ENCODE measurements at regions not wholly inside any gene's neighbourhood (a gene's known extent, or its start where the extent isn't known, plus 50 kb on each side); places are given as distances from the start of the nearest gene placed in this dataset.
"Not testable (repeated sequence)": the region's sequence is repeated elsewhere in the genome, so short reads cannot be mapped to it uniquely, and the experiment has no call there.

DNA sequence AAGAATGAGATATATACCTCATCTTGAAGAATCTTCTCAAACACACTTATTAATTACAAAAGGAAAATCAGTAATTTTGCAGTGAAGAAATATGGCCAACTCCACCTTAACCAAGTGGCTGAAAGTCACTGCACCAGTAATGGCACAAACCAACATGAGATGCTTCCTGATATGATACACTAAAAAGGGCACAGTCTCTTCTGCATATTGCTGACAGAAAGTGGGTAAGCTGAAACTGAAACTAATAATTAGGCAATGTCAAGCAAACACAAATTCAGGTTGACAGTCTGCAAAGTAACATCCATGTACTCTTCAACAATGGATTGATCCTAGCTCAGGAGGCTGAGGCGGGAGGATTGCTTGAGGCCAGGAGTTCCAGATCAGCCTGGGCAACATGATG, 56.1 kb downstream of the ZNF22 start:
- not testable (repeated sequence) for DNase-seq

DNA sequence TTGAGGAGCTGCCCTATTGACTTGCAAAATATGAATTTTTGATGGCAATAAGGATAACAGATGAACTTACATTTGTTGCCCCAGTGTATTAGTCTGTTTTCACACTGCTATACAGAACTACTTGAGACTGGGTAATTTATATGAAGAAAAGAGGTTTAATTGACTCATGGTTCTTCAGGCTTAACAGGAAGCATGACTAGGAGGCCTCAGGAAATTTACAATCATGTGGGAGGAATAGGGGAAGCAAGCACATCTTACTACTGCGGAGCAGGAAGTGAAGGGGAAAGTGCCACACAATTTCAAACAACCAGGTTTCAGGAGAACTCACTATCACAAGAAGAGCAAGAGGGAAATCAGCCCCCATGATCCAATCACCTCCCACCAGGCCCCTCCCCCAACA, 57.9 kb downstream of the ZNF22 start:
- DNase-seq = no peak

DNA sequence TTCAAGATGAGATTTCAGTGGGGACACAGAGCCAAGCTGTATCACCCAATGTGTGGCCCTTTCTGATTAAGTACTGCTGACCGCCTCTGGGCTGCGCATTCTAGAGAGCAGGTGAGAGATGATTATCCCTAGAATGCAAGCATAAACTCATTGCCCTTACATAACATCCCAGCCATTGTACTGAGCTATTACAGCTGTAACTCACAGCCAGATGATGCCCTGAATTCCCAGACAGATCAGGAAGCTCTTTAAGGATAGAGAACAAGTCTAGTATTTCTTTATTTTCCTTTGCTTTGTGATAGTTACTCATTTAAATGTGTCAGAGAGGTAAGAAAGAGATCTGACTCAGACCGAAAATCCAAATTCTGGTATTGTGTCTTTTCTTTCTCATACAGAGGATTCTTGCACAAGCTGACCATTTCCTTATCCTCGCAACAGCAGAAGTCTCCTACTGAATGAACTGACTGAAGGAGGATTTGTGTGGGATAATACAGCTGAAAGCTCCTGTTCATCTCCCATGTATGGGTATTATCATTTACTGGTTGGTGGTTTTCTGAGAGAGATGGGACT, 58.4 kb downstream of the ZNF22 start:
- no peak for DNase-seq

DNA sequence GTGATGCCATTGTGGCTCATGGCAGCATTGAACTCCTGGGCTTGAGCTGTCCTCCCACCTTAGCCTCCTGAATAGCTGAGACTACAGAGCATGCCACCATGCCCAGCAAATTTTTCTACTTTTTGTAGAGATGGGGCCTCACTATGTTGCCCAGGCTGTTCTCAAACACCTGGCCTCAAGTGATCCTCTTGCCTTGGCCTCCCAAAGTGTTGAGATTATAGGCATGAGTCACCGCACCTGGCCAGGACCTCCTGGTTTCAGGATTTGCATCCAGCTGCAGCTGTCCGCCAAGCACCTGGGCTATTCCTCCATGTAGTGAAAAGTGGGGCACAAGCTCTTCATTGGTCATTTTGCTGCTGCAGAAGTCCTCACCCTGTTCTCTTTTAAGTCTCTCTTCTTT, 58.9 kb downstream of the ZNF22 start:
- DNase-seq = no peak

DNA sequence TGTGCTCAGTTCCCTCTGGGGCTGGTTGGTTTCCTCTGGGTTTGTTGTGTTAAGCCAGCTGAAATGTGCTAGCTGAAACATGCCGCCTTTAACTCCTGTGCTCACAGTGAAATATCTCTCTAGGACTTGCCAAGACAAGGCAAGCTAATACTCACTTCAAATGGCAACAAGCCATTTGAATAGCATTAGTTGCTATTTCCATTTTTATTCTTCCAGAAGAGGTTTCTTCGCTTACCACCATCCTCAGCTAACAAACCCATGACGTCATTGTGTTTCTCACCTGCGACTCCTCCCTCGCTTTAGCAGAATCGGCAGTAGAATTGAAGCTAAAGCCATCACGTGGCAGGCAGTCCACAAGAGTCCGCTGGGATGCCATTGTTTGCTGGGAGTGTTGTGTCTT, 61.3 kb downstream of the ZNF22 start:
- DNase-seq = no peak

DNA sequence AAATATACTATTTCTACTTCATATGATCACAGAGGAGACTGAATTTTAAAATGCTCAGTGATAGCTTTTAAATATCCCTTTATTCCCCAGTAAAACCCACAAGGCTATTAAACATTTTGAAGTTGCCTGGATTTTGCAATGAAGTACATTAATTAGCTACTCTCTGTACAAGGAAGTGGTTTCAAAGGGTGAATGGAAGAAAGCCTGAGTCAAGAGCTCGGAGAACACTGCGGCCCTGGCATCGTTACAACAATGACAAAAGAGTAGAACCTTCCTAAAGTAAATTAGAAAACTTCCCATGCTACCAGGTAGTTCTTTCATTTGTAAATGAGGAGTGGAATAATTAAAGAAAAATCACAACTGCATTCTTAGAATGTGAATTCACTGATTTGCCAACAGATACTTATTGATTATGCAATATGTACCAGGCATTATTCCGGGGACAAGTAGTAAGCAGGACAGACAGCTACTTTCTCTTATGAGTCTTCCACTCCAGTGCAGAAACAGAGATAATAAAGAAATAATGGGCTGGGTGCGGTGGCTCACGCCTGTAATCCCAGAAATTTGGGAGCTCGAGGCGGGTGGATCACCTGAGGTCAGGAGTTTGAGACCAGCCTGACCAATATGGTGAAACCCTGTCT, 63.0 kb downstream of the ZNF22 start:
- DNase-seq = no peak

DNA sequence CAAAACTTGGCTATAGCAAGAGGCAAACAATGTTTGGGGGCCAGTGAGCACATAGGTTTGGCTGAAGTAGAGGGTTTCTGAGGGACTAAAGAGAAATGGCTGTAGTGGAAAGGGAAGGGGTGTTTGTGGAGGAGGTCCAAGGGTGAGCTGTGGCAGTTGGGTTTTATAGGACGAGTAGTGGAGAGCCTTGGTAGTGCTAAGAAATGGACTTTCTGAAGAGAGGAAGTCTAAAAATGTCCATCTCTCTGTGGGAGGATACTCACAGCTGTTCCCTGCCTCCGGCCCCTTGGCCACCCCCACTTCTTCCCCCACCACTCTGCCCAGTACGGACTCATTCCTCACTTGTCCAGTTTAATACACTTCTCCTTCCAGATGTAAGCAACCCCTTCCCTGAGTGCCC, 64.3 kb downstream of the ZNF22 start:
- DNase-seq = no peak

DNA sequence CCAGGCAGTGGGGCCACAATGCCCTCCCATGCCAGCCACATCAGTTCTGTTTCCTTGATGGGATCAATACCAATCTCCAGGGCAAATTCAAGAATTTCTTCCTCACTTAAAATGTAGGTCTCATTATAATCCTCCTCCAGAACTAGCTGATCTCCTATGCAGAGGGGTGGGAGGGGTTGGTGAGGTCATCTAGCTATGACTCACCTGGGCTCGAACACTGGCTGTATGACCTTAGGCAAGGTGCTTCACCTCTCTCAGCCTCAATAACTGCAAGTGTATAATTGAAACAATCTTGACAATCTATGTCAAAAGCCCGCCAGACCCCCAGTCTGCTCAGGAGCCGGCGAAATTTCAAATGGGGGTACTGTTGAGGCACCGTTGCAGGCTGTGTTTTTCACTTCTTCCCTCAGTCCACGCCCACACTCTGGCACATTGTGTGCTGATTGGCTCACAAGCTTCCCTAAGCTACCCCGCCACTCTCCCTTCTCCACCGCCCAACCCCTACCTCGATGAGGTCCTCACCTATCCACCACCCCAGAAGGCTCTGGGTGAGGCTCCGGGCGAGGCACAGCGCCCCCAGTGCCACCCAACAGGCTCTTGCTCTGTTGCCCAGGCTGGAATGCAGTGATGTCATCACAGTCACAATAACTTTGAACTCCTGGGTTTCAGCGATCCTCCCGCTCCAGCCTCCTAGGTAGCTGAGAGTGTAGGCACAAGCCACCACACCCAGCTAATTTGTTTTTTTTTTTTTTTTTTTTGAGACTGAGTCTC, 70.5 kb downstream of the ZNF22 start:
- DNase-seq = no peak

DNA sequence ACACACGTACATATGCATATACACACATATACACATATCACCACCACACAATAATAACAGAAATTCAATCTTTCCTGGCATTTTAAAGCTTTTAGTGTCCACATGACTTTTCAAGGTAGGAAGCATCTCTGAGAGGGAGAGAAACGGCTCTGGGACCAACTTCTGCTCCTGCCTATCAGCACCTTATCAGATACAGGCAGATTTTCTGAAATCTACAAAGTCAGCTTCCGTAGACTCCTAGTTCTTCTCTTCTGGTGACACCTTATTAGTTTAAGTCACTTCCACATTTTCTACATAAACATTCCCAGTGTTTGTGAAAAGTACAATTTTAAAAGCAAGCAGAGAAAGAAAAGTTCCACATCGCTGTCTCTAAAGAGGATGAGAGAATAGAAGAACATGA, 74.5 kb downstream of the ZNF22 start:
- no peak for DNase-seq

DNA sequence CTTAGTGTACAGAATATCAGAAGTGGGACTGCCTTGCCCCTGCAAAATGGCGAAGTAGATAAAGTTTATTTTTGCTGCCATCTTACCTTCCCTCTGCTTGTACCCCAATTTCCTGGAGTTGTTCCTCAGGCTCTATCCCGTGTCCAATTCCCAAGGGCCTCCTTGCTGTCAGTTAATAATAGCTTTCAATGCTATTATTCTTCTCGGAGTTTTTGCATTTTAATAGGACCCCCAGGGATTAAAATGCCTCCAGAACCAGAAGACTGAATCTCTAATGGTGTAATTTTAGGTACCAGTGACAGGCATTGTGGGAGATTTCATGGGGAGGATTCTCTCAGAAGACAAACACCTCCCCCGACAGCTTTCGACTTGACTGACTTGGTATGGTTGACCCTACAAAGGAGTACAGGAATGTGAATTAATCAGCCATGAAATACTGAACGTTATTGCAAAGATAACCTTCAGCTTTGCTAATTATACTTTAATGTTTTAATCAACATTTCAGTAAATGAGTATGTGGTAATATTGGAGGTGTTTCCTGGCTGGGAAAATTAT, 75.2 kb downstream of the ZNF22 start:
- no peak for DNase-seq

DNA sequence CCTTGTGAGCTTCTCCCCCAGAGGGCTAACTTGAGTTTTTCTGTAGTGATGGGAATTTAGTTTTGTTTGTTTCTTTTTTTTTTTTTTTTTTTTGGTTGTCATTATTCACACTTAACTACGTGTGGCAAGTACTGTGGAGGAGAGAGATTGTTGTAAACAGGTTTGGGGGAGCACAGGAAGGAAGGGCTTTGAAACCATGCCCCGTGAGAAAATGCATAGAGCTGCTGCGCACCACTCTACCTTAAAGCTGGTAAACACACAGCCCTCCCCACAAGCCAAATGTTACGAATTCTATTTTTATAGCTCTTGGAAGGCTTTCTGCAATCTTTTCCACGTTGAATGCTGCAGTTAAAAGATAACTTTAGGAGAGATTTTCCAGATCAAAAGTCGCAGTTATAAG, 76.2 kb downstream of the ZNF22 start:
- no peak for DNase-seq

DNA sequence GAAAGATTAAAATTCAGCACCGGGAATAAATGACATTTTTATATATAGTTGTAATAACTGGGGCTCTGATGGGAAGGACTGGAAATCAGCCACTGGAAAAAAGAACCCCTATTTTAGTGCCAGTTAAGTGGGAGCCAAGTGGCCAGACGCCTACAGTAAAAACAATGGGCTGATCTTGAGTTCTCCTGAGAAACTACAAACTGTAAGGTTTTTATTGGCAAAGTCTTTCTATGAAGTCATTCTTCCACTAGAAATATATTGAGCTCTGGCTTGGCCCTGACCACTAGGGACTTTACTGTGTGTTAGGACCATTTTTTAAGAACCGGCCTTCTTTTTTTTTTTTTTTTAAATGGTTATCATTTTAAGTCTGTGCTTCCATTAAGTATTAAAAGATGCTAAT, 79.6 kb downstream of the ZNF22 start:
- DNase-seq = no peak

DNA sequence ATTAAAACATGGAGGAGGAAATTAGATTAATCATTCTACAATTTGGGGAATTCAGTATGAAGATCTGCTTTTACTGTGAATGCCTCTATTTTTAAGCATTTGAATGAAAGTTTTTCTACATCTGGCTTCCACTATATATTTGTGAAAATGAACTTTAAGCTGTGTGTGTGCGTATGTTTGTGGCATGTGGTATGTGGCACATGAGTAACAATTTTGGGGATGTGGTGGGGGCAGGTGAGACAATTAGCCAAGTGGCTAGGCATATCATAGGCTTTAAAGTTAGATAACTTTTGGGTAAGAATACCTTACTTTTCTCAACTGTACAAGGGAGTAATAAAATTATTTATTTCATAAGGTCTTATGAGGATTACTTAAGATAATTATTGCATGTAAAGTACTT, 81.5 kb downstream of the ZNF22 start:
- DNase-seq = no peak

DNA sequence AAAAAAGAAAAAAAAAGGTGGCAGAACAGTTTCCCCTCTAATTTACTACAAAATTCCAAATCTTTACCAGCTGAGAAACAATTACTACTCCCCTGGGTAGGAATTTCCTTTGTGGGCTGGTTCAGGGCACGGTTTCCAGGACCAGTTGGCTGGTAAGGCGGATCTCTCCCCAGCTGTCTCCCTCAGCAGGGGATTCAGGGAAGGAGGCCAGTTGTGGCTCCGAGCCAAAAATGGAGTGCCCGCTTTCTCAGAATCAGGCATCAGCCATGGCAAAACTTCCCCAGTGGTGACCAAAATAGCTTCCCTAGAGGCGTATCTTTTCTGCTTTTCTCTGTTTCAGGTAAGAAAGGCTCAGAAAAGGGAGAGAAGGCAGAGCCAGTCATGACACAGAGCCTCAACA, 91.2 kb downstream of the ZNF22 start:
- no peak for DNase-seq

DNA sequence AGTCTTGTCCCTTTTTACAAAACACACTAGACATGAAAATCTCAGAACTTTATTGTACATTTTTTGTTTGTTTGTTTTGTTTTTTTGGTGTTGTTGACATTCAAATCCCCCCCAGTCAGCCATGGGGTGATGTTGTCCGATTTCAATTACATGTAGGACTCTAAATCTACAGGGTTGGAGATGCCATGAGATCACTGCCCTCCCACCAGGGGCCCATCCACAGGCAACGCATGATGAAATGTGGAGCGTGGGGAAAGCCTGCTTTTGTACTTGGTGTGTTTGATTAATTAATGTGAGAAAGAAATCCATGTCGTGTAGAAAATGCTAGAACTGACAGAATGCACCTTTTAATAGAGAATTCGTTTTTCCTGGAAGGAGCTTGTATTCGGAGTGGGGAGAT, 93.2 kb downstream of the ZNF22 start:
- DNase-seq = no peak

DNA sequence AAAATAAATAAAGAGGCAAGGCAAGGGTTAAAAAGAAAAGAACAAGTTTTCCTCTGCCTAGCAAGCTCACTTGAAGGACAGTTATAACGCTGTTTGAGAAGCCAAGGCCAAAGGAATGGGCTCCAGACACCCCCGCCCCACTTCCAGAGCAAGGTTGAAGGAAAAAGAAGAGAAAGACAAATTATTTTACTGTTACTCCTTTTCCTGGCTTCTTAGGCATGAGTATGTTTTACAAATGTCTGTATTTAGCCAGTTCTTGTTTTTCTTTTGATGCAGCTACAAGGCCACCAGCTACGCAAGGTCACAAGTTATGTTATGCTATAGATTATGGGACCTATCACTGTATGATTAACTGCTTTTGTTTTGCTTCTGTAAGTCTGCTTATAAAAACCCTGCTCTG, 94.6 kb downstream of the ZNF22 start:
- no peak for DNase-seq

DNA sequence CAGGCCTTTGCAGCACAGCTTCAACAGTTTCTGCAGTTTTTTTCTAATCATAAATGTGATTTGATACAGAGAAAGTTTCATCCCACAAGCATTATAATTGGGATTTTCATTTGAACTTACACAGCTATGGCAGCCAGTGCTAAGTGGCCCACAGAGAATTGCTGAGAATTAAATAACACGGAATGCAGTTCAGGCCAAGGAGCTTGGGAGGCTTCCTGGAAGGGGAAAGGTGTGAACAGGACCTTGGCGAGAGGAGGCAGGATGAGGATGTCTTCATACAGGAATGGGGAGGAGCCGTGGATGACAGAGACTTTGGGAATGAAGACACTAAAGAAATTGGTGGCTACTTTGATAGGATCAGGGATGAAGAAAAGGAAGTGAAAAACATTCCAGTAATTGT, 95.3 kb downstream of the ZNF22 start:
- DNase-seq = no peak

DNA sequence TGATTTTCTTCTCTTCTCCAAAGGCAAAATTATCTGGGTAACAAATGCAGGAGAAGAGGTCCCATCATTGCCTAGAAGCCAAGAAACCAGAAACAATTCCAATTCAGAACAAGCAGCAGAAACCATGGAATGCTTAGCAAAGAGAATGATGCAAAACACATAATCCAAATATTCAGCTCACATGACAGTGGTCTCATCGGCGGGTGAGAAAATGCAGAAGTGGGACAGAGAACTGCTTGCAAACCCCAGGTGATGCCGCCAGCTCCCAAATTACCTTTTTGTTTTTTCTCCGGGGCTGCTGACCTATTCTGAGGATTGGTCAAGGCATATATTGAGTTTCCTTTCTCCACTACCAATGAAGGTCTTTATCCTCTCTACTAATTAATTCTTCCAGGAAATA, 99.7 kb downstream of the ZNF22 start:
- DNase-seq = no peak

DNA sequence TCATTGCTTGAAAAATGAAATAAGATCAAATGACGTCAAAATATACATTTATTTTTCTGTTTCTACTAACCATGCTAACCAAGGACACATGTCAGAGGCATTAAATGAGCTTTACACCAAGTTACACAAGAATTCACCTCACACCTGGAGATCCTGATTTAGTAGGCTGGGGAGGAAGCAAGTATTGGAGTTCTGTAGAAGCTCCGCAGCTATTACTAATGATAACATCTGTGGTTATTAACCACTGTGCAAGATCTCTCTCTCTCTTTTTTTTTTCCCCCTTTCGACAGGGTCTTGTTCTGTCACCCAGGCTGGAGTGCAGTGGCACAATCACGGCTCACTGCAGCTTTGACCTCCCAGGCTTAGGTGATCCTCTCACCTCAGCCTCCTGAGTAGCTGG, 104.0 kb downstream of the ZNF22 start:
- no peak for DNase-seq

DNA sequence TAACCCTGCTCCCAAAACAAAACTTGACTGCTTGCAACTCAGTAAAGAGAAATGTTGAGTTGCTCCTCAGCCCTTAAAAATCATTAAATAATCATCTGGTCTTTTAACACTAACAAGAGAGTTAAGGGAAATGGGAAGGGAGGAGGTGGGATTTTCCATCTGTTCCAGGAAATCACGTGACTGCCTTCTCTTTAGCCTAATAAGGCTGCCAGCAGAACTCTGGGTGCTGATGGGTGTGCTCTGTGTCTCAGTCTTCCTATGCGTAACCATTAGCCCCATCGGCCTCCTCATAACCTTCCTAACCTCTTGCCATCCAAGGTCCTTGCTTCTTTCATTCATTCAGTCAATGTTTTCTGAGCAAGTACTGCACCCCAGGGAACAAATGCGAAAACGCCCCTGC, 104.6 kb downstream of the ZNF22 start:
- not testable (repeated sequence) for DNase-seq

DNA sequence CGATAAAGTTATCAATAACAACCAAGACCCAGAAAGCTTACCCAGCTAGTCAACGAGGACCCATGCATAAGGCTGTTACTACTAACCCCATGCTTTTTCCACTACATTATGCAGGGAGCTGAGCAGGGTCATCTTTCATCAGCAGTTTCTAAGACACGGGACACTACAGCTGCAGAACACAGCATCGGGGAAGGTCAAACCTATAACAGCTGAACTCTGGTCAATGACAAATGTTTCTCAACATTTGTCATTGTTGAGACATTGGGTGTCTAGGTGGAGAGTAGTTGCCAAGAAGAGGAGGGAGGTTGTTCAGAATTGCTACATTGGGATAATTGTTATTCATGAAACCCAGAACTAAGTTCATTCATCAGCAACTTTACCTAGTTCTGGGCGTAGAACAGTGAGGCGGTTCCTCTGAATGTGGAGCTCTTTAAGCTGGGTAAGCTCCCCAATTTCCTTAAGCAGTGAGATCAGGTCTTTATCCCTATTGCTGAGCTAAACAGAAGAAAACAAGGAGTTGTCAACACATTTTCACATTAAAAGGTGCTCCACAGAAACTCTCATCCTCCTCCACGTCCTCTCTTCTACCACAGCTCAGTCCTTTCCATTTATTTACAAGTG, 105.6 kb downstream of the ZNF22 start:
- no peak for DNase-seq

DNA sequence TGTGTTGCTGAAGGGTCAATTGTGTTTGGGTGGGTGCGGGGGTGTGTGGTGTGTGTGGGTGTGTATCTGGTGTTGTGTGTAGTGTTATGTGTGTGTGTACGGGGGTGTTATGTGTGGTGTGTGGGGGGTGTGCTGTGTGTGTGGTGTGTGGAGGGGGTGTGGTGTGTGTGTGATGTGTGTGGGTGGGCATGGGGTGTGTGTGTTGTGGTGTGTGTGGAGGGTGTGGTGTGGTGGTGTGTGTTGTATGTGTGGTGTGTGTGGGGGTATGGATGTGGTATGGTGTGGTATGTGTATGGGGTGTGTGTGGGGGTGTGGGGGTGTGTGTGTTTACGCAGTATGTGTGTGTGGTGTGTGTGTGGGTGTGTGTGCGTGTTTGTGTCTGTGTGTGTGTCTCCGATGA, 110.8 kb downstream of the ZNF22 start:
- no peak for DNase-seq

DNA sequence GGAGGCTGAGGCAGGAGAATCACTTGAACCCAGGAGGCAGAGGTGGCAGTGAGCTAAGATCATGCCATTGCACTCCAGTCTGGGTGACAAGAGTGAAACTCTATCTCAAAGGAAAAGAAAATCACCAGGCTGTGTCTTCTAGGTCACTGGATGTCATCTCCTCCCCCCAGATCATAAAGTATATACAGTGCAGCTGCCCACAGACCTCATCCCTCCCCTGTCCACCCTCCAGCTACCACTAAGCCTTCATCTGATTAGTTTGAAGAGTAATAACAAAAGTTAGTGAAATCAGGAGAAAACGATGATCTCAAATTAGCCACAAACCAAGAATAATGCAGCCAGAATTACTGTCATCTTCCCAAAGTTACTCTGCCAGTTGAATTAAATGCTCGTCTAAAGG, 117.2 kb downstream of the ZNF22 start:
- not testable (repeated sequence) for DNase-seq

DNA sequence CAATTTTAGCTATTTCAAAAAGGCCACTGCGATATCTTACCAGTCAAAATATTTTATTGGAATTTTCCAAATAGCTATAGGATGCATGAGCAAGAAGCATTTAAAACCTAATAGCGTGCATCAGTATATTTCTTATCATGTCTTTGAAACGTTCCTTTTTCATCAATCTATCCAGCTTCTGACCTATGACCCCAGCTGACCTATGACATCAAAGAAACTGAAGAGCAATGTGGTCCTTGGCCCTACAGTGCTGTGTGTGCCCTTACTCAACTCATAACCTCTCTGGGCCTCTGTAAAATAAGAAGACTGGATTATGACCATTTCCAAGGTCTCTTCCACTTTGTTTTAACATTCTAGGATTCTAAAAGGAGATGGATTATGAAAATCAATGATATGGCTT, 118.2 kb downstream of the ZNF22 start:
- DNase-seq = no peak
